GM12878 (cell line): ENCODE measurements at regions not wholly inside any gene's neighbourhood (a gene's known extent, or its start where the extent isn't known, plus 50 kb on each side); places are given as distances from the start of the nearest gene placed in this dataset.

Experiments
- ATAC-seq: fragments of 200-7000 bp; cut with Tn5 transposase; 3 replicates; pipeline ENCODE4 v1.9.1; 2020; ENCODE audit warnings: mild to moderate bottlenecking, moderate library complexity
- BruUV-seq: library from RNA; stranded (reverse); fragments of 400-500 nt; replicated peaks from 2 replicates; lab custom pipeline; 2021; lab: Mats Ljungman, UMichigan
- CTCF ChIA-PET: fragments of 300-600 bp; sonication (Branson Sonifier 250); formaldehyde crosslinking; extraction: SDS; loops from one replicate; lab custom pipeline; 2021; ENCODE audit warnings: inconsistent platforms; lab: Yijun Ruan, JAX
- POLR2A ChIA-PET: fragments of 350-600 bp; formaldehyde crosslinking; extraction: SDS; loops from one replicate; lab custom pipeline; 2021; ENCODE audit warnings: inconsistent platforms; lab: Charles Lee
- RAD21 ChIA-PET: fragments of 300-600 bp; sonication (Branson Sonifier 250); formaldehyde crosslinking; loops from one replicate; lab custom pipeline; 2023; ENCODE audit warnings: antibody characterized with exemption; ENCODE audit not compliant: unreplicated experiment; lab: Charles Lee
- SMC1A ChIA-PET: fragments of 300-600 bp; sonication (Branson Sonifier 250); formaldehyde crosslinking; loops from one replicate; lab custom pipeline; 2023; ENCODE audit not compliant: unreplicated experiment, uncharacterized antibody; lab: Charles Lee
- DNase-seq: peaks from one replicate; pipeline ENCODE4 v3.0.0-alpha.2; 2011; ENCODE audit warnings: low read depth, low spot score
- FAIRE-seq: peaks from 3 replicates; lab custom pipeline; 2011; peaks lifted over from hg19 to GRCh38; lab: Jason Lieb, UNC
- H2AFZ ChIP-seq: 2 replicates; pipeline ENCODE4 v1.6.0; 2011; ENCODE audit warnings: low read depth, low read length, control low read depth; ENCODE audit not compliant: control insufficient read depth
- H3K27ac ChIP-seq: 2 replicates; pipeline ENCODE4 v1.5.1; 2011; ENCODE audit warnings: control low read depth; ENCODE audit not compliant: control insufficient read depth, insufficient read depth
- H3K27me3 ChIP-seq, 2 experiments: replicated peaks in 1 of 2; 2 replicates each; pipeline versions ENCODE4 v1.6.0 to v1.6.1; 2011; ENCODE audit warnings: low read length in 1 of 2; ENCODE audit not compliant: control insufficient read depth in 2 of 2, insufficient read depth in 2 of 2
- H3K36me3 ChIP-seq, 2 experiments: 2 replicates each; pipeline ENCODE4 v1.5.1; 2011; ENCODE audit warnings: low read length in 1 of 2; ENCODE audit not compliant: control insufficient read depth in 2 of 2, insufficient read depth in 2 of 2
- H3K4me1 ChIP-seq: 2 replicates; pipeline ENCODE4 v1.6.1; 2011; ENCODE audit warnings: mild to moderate bottlenecking, low read length, moderate library complexity, mixed read lengths; ENCODE audit not compliant: control insufficient read depth, insufficient read depth
- H3K4me2 ChIP-seq: 2 replicates; pipeline ENCODE4 v1.6.0; 2011; ENCODE audit warnings: control low read depth; ENCODE audit not compliant: control insufficient read depth, insufficient read depth
- H3K4me3 ChIP-seq: fragments of 200-600 bp; sonication (generic); 2 replicates; pipeline ENCODE4 v1.5.1; 2016
- H3K79me2 ChIP-seq: 2 replicates; pipeline ENCODE4 v1.6.0; 2011; ENCODE audit warnings: low read length; ENCODE audit not compliant: control insufficient read depth, insufficient read depth
- H3K9ac ChIP-seq: 2 replicates; pipeline ENCODE4 v1.8.0; 2011; ENCODE audit warnings: low read length, control low read depth, mixed read lengths; ENCODE audit not compliant: control insufficient read depth, insufficient read depth
- H3K9me3 ChIP-seq: replicated peaks from 3 replicates; pipeline ENCODE4 v1.5.1; 2011; ENCODE audit warnings: mild to moderate bottlenecking, low read length; ENCODE audit not compliant: control insufficient read depth, insufficient read depth
- H4K20me1 ChIP-seq: 2 replicates; pipeline ENCODE4 v1.6.0; 2011; ENCODE audit not compliant: control insufficient read depth, insufficient read depth
- CHD4 ChIP-seq: fragments of 200-600 bp; sonication (generic); IDR thresholded peaks from 2 replicates; pipeline ENCODE4 v1.6.1; 2016; ENCODE audit warnings: mild to moderate bottlenecking
- NFIC ChIP-seq: IDR thresholded peaks from 2 replicates; pipeline ENCODE4 v1.6.1; 2012; ENCODE audit warnings: low read depth, mild to moderate bottlenecking, inconsistent platforms, low read length, moderate library complexity
- SUPT20H ChIP-seq: IDR thresholded peaks from 2 replicates; pipeline ENCODE4 v1.6.1; 2011; ENCODE audit warnings: low read depth, mild to moderate bottlenecking, low read length, moderate library complexity, borderline replicate concordance; ENCODE audit not compliant: control insufficient read depth
- WGBS: methylation state at CpG from one replicate; pipeline ENCODE4 v1.1.6; 2016; ENCODE audit warnings: low lambda C conversion rate; ENCODE audit not compliant: insufficient replicate concordance, insufficient coverage; ENCODE audit errors: missing lambda C conversion rate; 5-methylcytosine and 5-hydroxymethylcytosine counted together
- in situ Hi-C: fragments of 300-500 bp; cut with MboI; formaldehyde crosslinking; loops from 9 replicates; pipeline ENCODE4 v1.14.3; 2018; ENCODE audit warnings: mixed read lengths
- intact Hi-C: fragments of 100-400 bp; cut with micrococcal nuclease; formaldehyde crosslinking; loops from one replicate; pipeline ENCODE4 v1.14.2; 2022; ENCODE audit not compliant: unreplicated experiment
- TF ChIP-seq, protein P1 (sequence below): IDR thresholded peaks from 2 replicates; pipeline ENCODE4 v1.6.1; 2011; ENCODE audit warnings: mild to moderate bottlenecking, low read depth, low read length, moderate library complexity; ENCODE audit not compliant: insufficient replicate concordance
- TF ChIP-seq, protein P2 (sequence below): IDR thresholded peaks from 2 replicates; pipeline ENCODE4 v1.6.1; 2011; ENCODE audit warnings: borderline replicate concordance, low read depth, mild to moderate bottlenecking, moderate library complexity, low read length; ENCODE audit not compliant: insufficient read depth, poor library complexity, severe bottlenecking

- Histone ChIP-seq H3K4me3 (no peak overlapping the region), H3K4me2 (no peak overlapping the region), H2AFZ (no peak overlapping the region), H3K9me3 (no peaks in the 10 kb centered on the region), H3K27ac (no peak overlapping the region), H3K36me3 (no peaks in the 10 kb centered on the region), H3K9ac (no peak overlapping the region), H4K20me1 (no peaks in the 10 kb centered on the region), H3K79me2 (no peaks in the 10 kb centered on the region), H3K4me1 (no peaks in the 10 kb centered on the region), H3K27me3 (no peaks in the 10 kb centered on the region)
- FAIRE-seq (no peak), ATAC-seq (no peak), DNase-seq (no peak)
- ChIA-PET CTCF (no interaction called here), RAD21 (no interaction called here), POLR2A (no interaction called here), SMC1A (no interaction called here)
- intact Hi-C loops = no loop called here
- WGBS = 0% methylated on average over 2 of the region's 2 CpGs
- no TSS peak for BruUV-seq
- no peak for TF ChIP-seq NFIC
- no peak for TF ChIP-seq CHD4
- TF ChIP-seq SUPT20H = no peak
- in situ Hi-C loops = no loop called here
Observed at GRCh38 chr2:144827404-144827803, 307.5 kb upstream of the ZEB2 start.

- no peaks in the 10 kb centered on the region for H3K36me3 ChIP-seq
- no peak for FAIRE-seq
- DNase-seq = no peak
- 17% methylated on average over 2 of the region's 2 CpGs for WGBS
- ATAC-seq = no peak
- no peak overlapping the region for H3K9ac ChIP-seq
- no peak overlapping the region for H3K27ac ChIP-seq
- H3K9me3 ChIP-seq = no peaks in the 10 kb centered on the region
- BruUV-seq = no TSS peak
- ChIA-PET CTCF (no interaction called here), SMC1A (no interaction called here), POLR2A (no interaction called here), RAD21 (no interaction called here)
- intact Hi-C loops = no loop called here
- no peaks in the 10 kb centered on the region for H3K4me1 ChIP-seq
- H3K4me2 ChIP-seq = no peak overlapping the region
- H3K27me3 ChIP-seq = no peaks in the 10 kb centered on the region
- in situ Hi-C loops = no loop called here
- no peak overlapping the region for H3K4me3 ChIP-seq
- H4K20me1 ChIP-seq = no peaks in the 10 kb centered on the region
- no peaks in the 10 kb centered on the region for H3K79me2 ChIP-seq
- H2AFZ ChIP-seq = no peak overlapping the region
- TF ChIP-seq, protein P1, sequence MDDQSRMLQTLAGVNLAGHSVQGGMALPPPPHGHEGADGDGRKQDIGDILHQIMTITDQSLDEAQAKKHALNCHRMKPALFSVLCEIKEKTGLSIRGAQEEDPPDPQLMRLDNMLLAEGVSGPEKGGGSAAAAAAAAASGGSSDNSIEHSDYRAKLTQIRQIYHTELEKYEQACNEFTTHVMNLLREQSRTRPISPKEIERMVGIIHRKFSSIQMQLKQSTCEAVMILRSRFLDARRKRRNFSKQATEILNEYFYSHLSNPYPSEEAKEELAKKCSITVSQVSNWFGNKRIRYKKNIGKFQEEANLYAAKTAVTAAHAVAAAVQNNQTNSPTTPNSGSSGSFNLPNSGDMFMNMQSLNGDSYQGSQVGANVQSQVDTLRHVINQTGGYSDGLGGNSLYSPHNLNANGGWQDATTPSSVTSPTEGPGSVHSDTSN = no peak
- TF ChIP-seq, protein P2, sequence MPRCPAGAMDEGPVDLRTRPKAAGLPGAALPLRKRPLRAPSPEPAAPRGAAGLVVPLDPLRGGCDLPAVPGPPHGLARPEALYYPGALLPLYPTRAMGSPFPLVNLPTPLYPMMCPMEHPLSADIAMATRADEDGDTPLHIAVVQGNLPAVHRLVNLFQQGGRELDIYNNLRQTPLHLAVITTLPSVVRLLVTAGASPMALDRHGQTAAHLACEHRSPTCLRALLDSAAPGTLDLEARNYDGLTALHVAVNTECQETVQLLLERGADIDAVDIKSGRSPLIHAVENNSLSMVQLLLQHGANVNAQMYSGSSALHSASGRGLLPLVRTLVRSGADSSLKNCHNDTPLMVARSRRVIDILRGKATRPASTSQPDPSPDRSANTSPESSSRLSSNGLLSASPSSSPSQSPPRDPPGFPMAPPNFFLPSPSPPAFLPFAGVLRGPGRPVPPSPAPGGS = no peak
- TF ChIP-seq, all 136 proteins: peak for 0
Observed at GRCh38 chr2:144826105-144826504, 306.2 kb upstream of the ZEB2 start.
